Gastroesophageal sphincter (tissue), 3 donors: ENCODE measurements at regions not wholly inside any gene's neighbourhood (a gene's known extent, or its start where the extent isn't known, plus 50 kb on each side); places are given as distances from the start of the nearest gene placed in this dataset.

ENCODE experiments used
- POLR2A ChIP-seq, 2 donors: fragments of 450-650 bp; IDR thresholded peaks; one replicate each; pipeline ENCODE4 v1.6.1; 2017; ENCODE audit warnings: antibody characterized with exemption in 2 of 2, mild to moderate bottlenecking in 2 of 2, moderate library complexity in 1 of 2
- POLR2AphosphoS5 ChIP-seq: sonication (generic); formaldehyde crosslinking; IDR thresholded peaks from one replicate; pipeline ENCODE4 v1.6.1; 2017; ENCODE audit warnings: antibody characterized with exemption
- TF ChIP-seq, protein P1 (sequence below), 4 experiments: fragments of 200-600 bp in 2 of 4; fragments of 450-650 bp in 2 of 4; sonication (generic) in 1 of 4; IDR thresholded peaks; one replicate each; pipeline ENCODE4 v1.5.1; 2017 to 2019; ENCODE audit warnings: antibody characterized with exemption in 4 of 4, mild to moderate bottlenecking in 2 of 4, moderate library complexity in 2 of 4

DNA sequence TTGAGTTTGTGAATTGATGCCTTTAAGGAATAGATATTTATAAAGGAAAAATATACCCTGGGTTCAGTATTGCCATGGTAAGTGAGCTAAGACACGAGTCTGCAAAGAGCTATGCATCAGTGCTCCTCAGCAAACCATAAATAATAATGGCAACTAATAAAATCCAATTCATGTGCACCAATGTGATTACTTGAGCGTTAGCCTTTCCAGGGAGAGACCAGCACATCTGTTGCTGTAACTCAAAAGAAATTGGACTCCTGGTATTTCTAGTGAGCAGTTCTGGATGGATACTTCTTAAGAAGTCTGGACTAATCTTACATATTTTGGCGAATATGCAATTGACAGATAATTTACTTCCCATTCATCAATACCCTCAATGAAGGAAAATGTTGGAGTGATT is 373.3 kb downstream of the ARHGEF28 start:
- TF ChIP-seq, protein P1, sequence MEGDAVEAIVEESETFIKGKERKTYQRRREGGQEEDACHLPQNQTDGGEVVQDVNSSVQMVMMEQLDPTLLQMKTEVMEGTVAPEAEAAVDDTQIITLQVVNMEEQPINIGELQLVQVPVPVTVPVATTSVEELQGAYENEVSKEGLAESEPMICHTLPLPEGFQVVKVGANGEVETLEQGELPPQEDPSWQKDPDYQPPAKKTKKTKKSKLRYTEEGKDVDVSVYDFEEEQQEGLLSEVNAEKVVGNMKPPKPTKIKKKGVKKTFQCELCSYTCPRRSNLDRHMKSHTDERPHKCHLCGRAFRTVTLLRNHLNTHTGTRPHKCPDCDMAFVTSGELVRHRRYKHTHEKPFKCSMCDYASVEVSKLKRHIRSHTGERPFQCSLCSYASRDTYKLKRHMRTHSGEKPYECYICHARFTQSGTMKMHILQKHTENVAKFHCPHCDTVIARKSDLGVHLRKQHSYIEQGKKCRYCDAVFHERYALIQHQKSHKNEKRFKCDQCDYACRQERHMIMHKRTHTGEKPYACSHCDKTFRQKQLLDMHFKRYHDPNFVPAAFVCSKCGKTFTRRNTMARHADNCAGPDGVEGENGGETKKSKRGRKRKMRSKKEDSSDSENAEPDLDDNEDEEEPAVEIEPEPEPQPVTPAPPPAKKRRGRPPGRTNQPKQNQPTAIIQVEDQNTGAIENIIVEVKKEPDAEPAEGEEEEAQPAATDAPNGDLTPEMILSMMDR (IDR thresholded peaks at IDR 0.05) = no peak
- TF ChIP-seq POLR2A (IDR thresholded peaks at IDR 0.05) (no peak), POLR2AphosphoS5 (no peak)
